Transverse colon (tissue), 4 donors: ENCODE measurements at regions not wholly inside any gene's neighbourhood (a gene's known extent, or its start where the extent isn't known, plus 50 kb on each side); places are given as distances from the start of the nearest gene placed in this dataset.

Source experiments
- EP300 ChIP-seq: sonication (generic); formaldehyde crosslinking; IDR thresholded peaks from one replicate; pipeline ENCODE4 v1.6.1; 2017; ENCODE audit warnings: antibody characterized with exemption, low read depth
- POLR2AphosphoS5 ChIP-seq, 3 donors: sonication (generic); formaldehyde crosslinking; IDR thresholded peaks; one replicate each; pipeline ENCODE4 v1.6.1; 2016; ENCODE audit warnings: antibody characterized with exemption in 3 of 3
- TF ChIP-seq, protein P1 (sequence below), 5 experiments: fragments of 200-600 bp in 3 of 5; fragments of 450-650 bp in 2 of 5; sonication (generic) in 3 of 5; IDR thresholded peaks; 1 replicate in 2 of 5; 2 replicates in 3 of 5; pipeline ENCODE4 v1.5.1; 2016 to 2017; ENCODE audit warnings: antibody characterized with exemption in 5 of 5, inconsistent platforms in 3 of 5, mild to moderate bottlenecking in 2 of 5, moderate library complexity in 1 of 5

DNA sequence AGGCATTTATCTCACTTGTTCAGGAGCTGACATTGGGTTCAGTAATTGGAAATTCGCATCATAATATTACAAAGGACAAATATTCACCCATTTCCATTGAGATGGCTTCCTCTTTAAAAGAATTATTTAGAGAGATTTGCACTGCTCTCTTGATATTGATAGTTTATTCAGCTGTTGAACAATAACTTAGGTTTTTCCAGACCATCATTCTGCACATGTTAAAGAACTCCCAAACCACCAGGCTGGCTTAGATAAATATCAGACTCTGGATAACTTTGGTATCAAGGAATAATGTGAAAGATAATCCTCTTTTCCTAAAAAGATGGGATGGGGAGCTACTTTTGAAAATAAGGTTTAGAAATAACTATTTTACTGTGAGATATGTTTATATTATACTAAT lies 154.0 kb downstream of the GASK1B start:
- TF ChIP-seq POLR2AphosphoS5 (IDR thresholded peaks at IDR 0.05) (no peak), EP300 (no peak)
- TF ChIP-seq, protein P1, sequence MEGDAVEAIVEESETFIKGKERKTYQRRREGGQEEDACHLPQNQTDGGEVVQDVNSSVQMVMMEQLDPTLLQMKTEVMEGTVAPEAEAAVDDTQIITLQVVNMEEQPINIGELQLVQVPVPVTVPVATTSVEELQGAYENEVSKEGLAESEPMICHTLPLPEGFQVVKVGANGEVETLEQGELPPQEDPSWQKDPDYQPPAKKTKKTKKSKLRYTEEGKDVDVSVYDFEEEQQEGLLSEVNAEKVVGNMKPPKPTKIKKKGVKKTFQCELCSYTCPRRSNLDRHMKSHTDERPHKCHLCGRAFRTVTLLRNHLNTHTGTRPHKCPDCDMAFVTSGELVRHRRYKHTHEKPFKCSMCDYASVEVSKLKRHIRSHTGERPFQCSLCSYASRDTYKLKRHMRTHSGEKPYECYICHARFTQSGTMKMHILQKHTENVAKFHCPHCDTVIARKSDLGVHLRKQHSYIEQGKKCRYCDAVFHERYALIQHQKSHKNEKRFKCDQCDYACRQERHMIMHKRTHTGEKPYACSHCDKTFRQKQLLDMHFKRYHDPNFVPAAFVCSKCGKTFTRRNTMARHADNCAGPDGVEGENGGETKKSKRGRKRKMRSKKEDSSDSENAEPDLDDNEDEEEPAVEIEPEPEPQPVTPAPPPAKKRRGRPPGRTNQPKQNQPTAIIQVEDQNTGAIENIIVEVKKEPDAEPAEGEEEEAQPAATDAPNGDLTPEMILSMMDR (IDR thresholded peaks at IDR 0.05): no peak
